ENCODE measurements at regions not wholly inside any gene's neighbourhood (a gene's known extent, or its start where the extent isn't known, plus 50 kb on each side); places are given as distances from the start of the nearest gene placed in this dataset.

- H3K9me3 ChIP-seq (ENCODE audit: control insufficient read depth, low read length) = no peaks in the 10 kb centered on the region
- no peaks in the 10 kb centered on the region for H3K36me3 ChIP-seq (ENCODE audit: control insufficient read depth, insufficient read depth, low read length)
- WGBS, 2 experiments (ENCODE audit: insufficient coverage in 2 of 2) = 71 to 82% methylated on average over 2 to 5 of the region's 6 CpGs
- no peak overlapping the region for H3K27ac ChIP-seq (ENCODE audit: low read depth, low read length, severe bottlenecking)
- H3K4me3 ChIP-seq (ENCODE audit: extremely low read depth, insufficient read depth, low read length, poor library complexity, severe bottlenecking) = no peak overlapping the region
- H3K4me1 ChIP-seq (ENCODE audit: control insufficient read depth, insufficient read depth, low read length, poor library complexity, severe bottlenecking) = peaks cover 9% of the 10 kb centered on the region
Measured at GRCh38 chr3:182183716-182184430, 472.1 kb downstream of the SOX2 start.

GRCh38 chr3:182185313-182185712 is 473.6 kb downstream of the SOX2 start:
- H3K4me3 ChIP-seq (ENCODE audit: extremely low read depth, insufficient read depth, low read length, poor library complexity, severe bottlenecking) = no peak overlapping the region
- H3K4me1 ChIP-seq (ENCODE audit: control insufficient read depth, insufficient read depth, low read length, poor library complexity, severe bottlenecking) = peaks cover 9% of the 10 kb centered on the region
- no CpG with 5 or more reads among the region's 1 CpG for WGBS, 2 experiments (ENCODE audit: insufficient coverage in 2 of 2)
- H3K9me3 ChIP-seq (ENCODE audit: control insufficient read depth, low read length) = no peaks in the 10 kb centered on the region
- H3K36me3 ChIP-seq (ENCODE audit: control insufficient read depth, insufficient read depth, low read length) = no peaks in the 10 kb centered on the region
- H3K27ac ChIP-seq (ENCODE audit: low read depth, low read length, severe bottlenecking) = no peak overlapping the region

GRCh38 chr3:182190056-182190455 is 478.3 kb downstream of the SOX2 start:
- H3K4me3 ChIP-seq (ENCODE audit: extremely low read depth, insufficient read depth, low read length, poor library complexity, severe bottlenecking) = no peak overlapping the region
- H3K27ac ChIP-seq (ENCODE audit: low read depth, low read length, severe bottlenecking) = no peak overlapping the region
- WGBS, 2 experiments (ENCODE audit: insufficient coverage in 2 of 2) = no CpG with 5 or more reads among the region's 2 CpGs
- H3K36me3 ChIP-seq (ENCODE audit: control insufficient read depth, insufficient read depth, low read length) = no peaks in the 10 kb centered on the region
- no peaks in the 10 kb centered on the region for H3K4me1 ChIP-seq (ENCODE audit: control insufficient read depth, insufficient read depth, low read length, poor library complexity, severe bottlenecking)
- no peaks in the 10 kb centered on the region for H3K9me3 ChIP-seq (ENCODE audit: control insufficient read depth, low read length)

GRCh38 chr3:182198345-182198744 is 486.6 kb downstream of the SOX2 start:
- Histone ChIP-seq H3K27ac (ENCODE audit: low read depth, low read length, severe bottlenecking) (no peak overlapping the region), H3K4me3 (ENCODE audit: extremely low read depth, insufficient read depth, low read length, poor library complexity, severe bottlenecking) (no peak overlapping the region), H3K9me3 (ENCODE audit: control insufficient read depth, low read length) (no peaks in the 10 kb centered on the region), H3K36me3 (ENCODE audit: control insufficient read depth, insufficient read depth, low read length) (no peaks in the 10 kb centered on the region), H3K4me1 (ENCODE audit: control insufficient read depth, insufficient read depth, low read length, poor library complexity, severe bottlenecking) (no peaks in the 10 kb centered on the region)
- no CpG with 5 or more reads among the region's 1 CpG for WGBS, 2 experiments (ENCODE audit: insufficient coverage in 2 of 2)

GRCh38 chr3:182201456-182202168 is 489.9 kb downstream of the SOX2 start:
- 91 to 93% methylated on average over 6 to 9 of the region's 11 CpGs for WGBS, 2 experiments (ENCODE audit: insufficient coverage in 2 of 2)

GRCh38 chr3:182212479-182213076 is 500.9 kb downstream of the SOX2 start:
- 28 to 44% methylated on average over 3 of the region's 4 CpGs for WGBS, 2 experiments (ENCODE audit: insufficient coverage in 2 of 2)
- Histone ChIP-seq H3K36me3 (ENCODE audit: control insufficient read depth, insufficient read depth, low read length) (no peaks in the 10 kb centered on the region), H3K4me3 (ENCODE audit: extremely low read depth, insufficient read depth, low read length, poor library complexity, severe bottlenecking) (no peak overlapping the region), H3K9me3 (ENCODE audit: control insufficient read depth, low read length) (no peaks in the 10 kb centered on the region), H3K27ac (ENCODE audit: low read depth, low read length, severe bottlenecking) (no peak overlapping the region), H3K4me1 (ENCODE audit: control insufficient read depth, insufficient read depth, low read length, poor library complexity, severe bottlenecking) (peaks cover 7% of the 10 kb centered on the region)

More at GRCh38 chr3:182201456-182202168, 489.9 kb downstream of the SOX2 start:
- Histone ChIP-seq H3K9me3 (ENCODE audit: control insufficient read depth, low read length) (no peaks in the 10 kb centered on the region), H3K4me3 (ENCODE audit: extremely low read depth, insufficient read depth, low read length, poor library complexity, severe bottlenecking) (no peak overlapping the region), H3K36me3 (ENCODE audit: control insufficient read depth, insufficient read depth, low read length) (no peaks in the 10 kb centered on the region), H3K4me1 (ENCODE audit: control insufficient read depth, insufficient read depth, low read length, poor library complexity, severe bottlenecking) (no peaks in the 10 kb centered on the region), H3K27ac (ENCODE audit: low read depth, low read length, severe bottlenecking) (no peak overlapping the region)

- Histone ChIP-seq H3K4me1 (ENCODE audit: control insufficient read depth, insufficient read depth, low read length, poor library complexity, severe bottlenecking) (peaks cover 7% of the 10 kb centered on the region), H3K27ac (ENCODE audit: low read depth, low read length, severe bottlenecking) (no peak overlapping the region), H3K36me3 (ENCODE audit: control insufficient read depth, insufficient read depth, low read length) (no peaks in the 10 kb centered on the region), H3K4me3 (ENCODE audit: extremely low read depth, insufficient read depth, low read length, poor library complexity, severe bottlenecking) (no peak overlapping the region), H3K9me3 (ENCODE audit: control insufficient read depth, low read length) (no peaks in the 10 kb centered on the region)
- 91 to 100% methylated on average over 3 to 4 of the region's 4 CpGs for WGBS, 2 experiments (ENCODE audit: insufficient coverage in 2 of 2)
Measured at GRCh38 chr3:182214416-182214815, 502.7 kb downstream of the SOX2 start.

- H3K4me1 ChIP-seq (ENCODE audit: control insufficient read depth, insufficient read depth, low read length, poor library complexity, severe bottlenecking) = peaks cover 7% of the 10 kb centered on the region
- no peak overlapping the region for H3K4me3 ChIP-seq (ENCODE audit: extremely low read depth, insufficient read depth, low read length, poor library complexity, severe bottlenecking)
- H3K9me3 ChIP-seq (ENCODE audit: control insufficient read depth, low read length) = no peaks in the 10 kb centered on the region
- H3K36me3 ChIP-seq (ENCODE audit: control insufficient read depth, insufficient read depth, low read length) = no peaks in the 10 kb centered on the region
- no peak overlapping the region for H3K27ac ChIP-seq (ENCODE audit: low read depth, low read length, severe bottlenecking)
Measured at GRCh38 chr3:182215881-182216280, 504.2 kb downstream of the SOX2 start.

- H3K9me3 ChIP-seq (ENCODE audit: control insufficient read depth, low read length) = no peaks in the 10 kb centered on the region
- H3K4me3 ChIP-seq (ENCODE audit: extremely low read depth, insufficient read depth, low read length, poor library complexity, severe bottlenecking) = no peak overlapping the region
- H3K4me1 ChIP-seq (ENCODE audit: control insufficient read depth, insufficient read depth, low read length, poor library complexity, severe bottlenecking) = peaks cover 7% of the 10 kb centered on the region
- WGBS, 2 experiments (ENCODE audit: insufficient coverage in 2 of 2) = 94 to 100% methylated on average over 3 of the region's 4 CpGs
- H3K36me3 ChIP-seq (ENCODE audit: control insufficient read depth, insufficient read depth, low read length) = no peaks in the 10 kb centered on the region
- no peak overlapping the region for H3K27ac ChIP-seq (ENCODE audit: low read depth, low read length, severe bottlenecking)
Measured at GRCh38 chr3:182216311-182216970, 504.7 kb downstream of the SOX2 start.

GRCh38 chr3:182220013-182220412 is 508.3 kb downstream of the SOX2 start:
- H3K4me3 ChIP-seq (ENCODE audit: extremely low read depth, insufficient read depth, low read length, poor library complexity, severe bottlenecking) = no peak overlapping the region
- no peaks in the 10 kb centered on the region for H3K9me3 ChIP-seq (ENCODE audit: control insufficient read depth, low read length)
- H3K27ac ChIP-seq (ENCODE audit: low read depth, low read length, severe bottlenecking) = no peak overlapping the region
- WGBS, 2 experiments (ENCODE audit: insufficient coverage in 2 of 2) = 50 to 75% methylated on average over 1 of the region's 1 CpG
- no peaks in the 10 kb centered on the region for H3K36me3 ChIP-seq (ENCODE audit: control insufficient read depth, insufficient read depth, low read length)
- H3K4me1 ChIP-seq (ENCODE audit: control insufficient read depth, insufficient read depth, low read length, poor library complexity, severe bottlenecking) = no peaks in the 10 kb centered on the region

Data from mesodermal cell (in vitro differentiated cells).